GM19397 (cell line): ENCODE measurements at regions not wholly inside any gene's neighbourhood (a gene's known extent, or its start where the extent isn't known, plus 50 kb on each side); places are given as distances from the start of the nearest gene placed in this dataset.
"Not testable (repeated sequence)": the region's sequence is repeated elsewhere in the genome, so short reads cannot be mapped to it uniquely, and the experiment has no call there.

Experiments used
- ATAC-seq: cut with Tn5 transposase; IDR thresholded peaks from one replicate; pipeline ENCODE4 v1.9.1; 2021; ENCODE audit warnings: mild to moderate bottlenecking, moderate library complexity; ENCODE audit not compliant: unreplicated experiment

- no peak for ATAC-seq
Observed at GRCh38 chr16:59168461-59169114, 434.5 kb upstream of the GOT2 start.

- ATAC-seq, result no peak
Observed at GRCh38 chr16:59164461-59164860, 430.3 kb upstream of the GOT2 start.

GRCh38 chr16:59163371-59164055, 429.4 kb upstream of the GOT2 start:
- ATAC-seq, result no peak

- no peak for ATAC-seq
Observed at GRCh38 chr16:59161679-59162078, 427.6 kb upstream of the GOT2 start.

GRCh38 chr16:59154295-59154694, 420.2 kb upstream of the GOT2 start:
- no peak for ATAC-seq

- no peak for ATAC-seq
Observed at GRCh38 chr16:59148769-59149155, 414.6 kb upstream of the GOT2 start.

- no peak for ATAC-seq
Observed at GRCh38 chr16:59148056-59148768, 414.1 kb upstream of the GOT2 start.

- no peak for ATAC-seq
Observed at GRCh38 chr16:59146140-59146539, 412.0 kb upstream of the GOT2 start.

- no peak for ATAC-seq
Observed at GRCh38 chr16:59144841-59145240, 410.7 kb upstream of the GOT2 start.

- ATAC-seq, result no peak
Observed at GRCh38 chr16:59144326-59144725, 410.2 kb upstream of the GOT2 start.

- ATAC-seq, result no peak
Observed at GRCh38 chr16:59126486-59126885, 392.4 kb upstream of the GOT2 start.

- ATAC-seq, result no peak
Observed at GRCh38 chr16:59124056-59124455, 389.9 kb upstream of the GOT2 start.

- no peak for ATAC-seq
Observed at GRCh38 chr16:59123479-59123878, 389.4 kb upstream of the GOT2 start.

- ATAC-seq, result no peak
Observed at GRCh38 chr16:59122262-59122537, 388.1 kb upstream of the GOT2 start.

- no peak for ATAC-seq
Observed at GRCh38 chr16:59121411-59122261, 387.5 kb upstream of the GOT2 start.

- ATAC-seq, result no peak
Observed at GRCh38 chr16:59116744-59117143, 382.6 kb upstream of the GOT2 start.

GRCh38 chr16:59114790-59115189, 380.7 kb upstream of the GOT2 start:
- ATAC-seq, result no peak

GRCh38 chr16:59113004-59113670, 379.0 kb upstream of the GOT2 start:
- ATAC-seq, result no peak

- ATAC-seq, result no peak
Observed at GRCh38 chr16:59111280-59111679, 377.2 kb upstream of the GOT2 start.

GRCh38 chr16:59108374-59108773, 374.3 kb upstream of the GOT2 start:
- ATAC-seq, result no peak

GRCh38 chr16:59096682-59097081, 362.6 kb upstream of the GOT2 start:
- ATAC-seq, result not testable (repeated sequence)
